HepG2 (cell line): ENCODE measurements at regions not wholly inside any gene's neighbourhood (a gene's known extent, or its start where the extent isn't known, plus 50 kb on each side); places are given as distances from the start of the nearest gene placed in this dataset.
A peak's percentile ranks its signal among the peaks of the same experiment; 100 is the strongest.

Source experiments
- ATAC-seq: fragments of 200-7000 bp; cut with Tn5 transposase; 3 replicates; pipeline ENCODE4 v1.9.1; 2020; ENCODE audit warnings: mild to moderate bottlenecking, moderate library complexity
- BruUV-seq: library from RNA; stranded (reverse); fragments of 400-500 nt; replicated peaks from 2 replicates; lab custom pipeline; 2021; lab: Mats Ljungman, UMichigan
- CTCF ChIA-PET: fragments of 300-600 bp; formaldehyde crosslinking; extraction: SDS; loops from one replicate; lab custom pipeline; 2021; ENCODE audit warnings: low total read pairs, inconsistent platforms, low intra/inter-chr PET ratio; lab: Yijun Ruan, JAX
- POLR2A ChIA-PET: fragments of 350-600 bp; sonication (Branson Sonifier 250); formaldehyde crosslinking; loops from one replicate; lab custom pipeline; 2020; ENCODE audit warnings: antibody characterized with exemption, inconsistent platforms; lab: Yijun Ruan, JAX
- DNase-seq: peaks from one replicate; pipeline ENCODE4 v3.0.0-alpha.2; 2015; ENCODE audit warnings: low spot score
- FAIRE-seq: peaks from 3 replicates; lab custom pipeline; 2011; peaks lifted over from hg19 to GRCh38; lab: Jason Lieb, UNC
- H2AFZ ChIP-seq: one replicate; pipeline ENCODE4 v1.6.1; 2011; ENCODE audit warnings: low read length, inconsistent platforms
- H3K27ac ChIP-seq: fragments of 300-600 bp; 3 replicates; pipeline ENCODE4 v1.8.0; 2011; ENCODE audit warnings: mixed run types, mild to moderate bottlenecking, mixed read lengths, low read length, inconsistent platforms; ENCODE audit not compliant: insufficient read depth; ENCODE audit errors: extremely low read length
- H3K27me3 ChIP-seq, 2 experiments: fragments of 200-600 bp in 1 of 2; 2 replicates in 1 of 2; 3 replicates in 1 of 2; pipeline versions ENCODE4 v1.6.0 to v1.8.0; 2011; ENCODE audit warnings: low read length in 2 of 2, mild to moderate bottlenecking in 2 of 2, moderate library complexity in 2 of 2, inconsistent platforms in 1 of 2; ENCODE audit not compliant: insufficient read depth in 2 of 2, control insufficient read depth in 1 of 2
- H3K36me3 ChIP-seq, 2 experiments: fragments of 200-600 bp in 1 of 2; replicated peaks in 1 of 2; 2 replicates in 1 of 2; 3 replicates in 1 of 2; pipeline versions ENCODE4 v1.5.1 to v1.8.0; 2011; ENCODE audit warnings: low read length in 2 of 2, inconsistent platforms in 1 of 2; ENCODE audit not compliant: insufficient read depth in 2 of 2, control insufficient read depth in 1 of 2
- H3K4me1 ChIP-seq: 2 replicates; pipeline ENCODE4 v1.5.1; 2012; ENCODE audit warnings: low read length, inconsistent platforms; ENCODE audit not compliant: insufficient read depth
- H3K4me2 ChIP-seq: 2 replicates; pipeline ENCODE4 v1.6.0; 2011; ENCODE audit warnings: low read depth, low read length, inconsistent platforms
- H3K4me3 ChIP-seq, 3 experiments: fragments of 200-600 bp in 1 of 3; sonication (generic), shearing (Covaris generic) in 1 of 3; replicated peaks in 1 of 3; 2 replicates each; pipeline ENCODE4 v1.5.1; 2011 to 2016; ENCODE audit warnings: low read length in 3 of 3, inconsistent platforms in 2 of 3, low read depth in 2 of 3, mild to moderate bottlenecking in 2 of 3, control low read depth in 1 of 3, mixed read lengths in 1 of 3; ENCODE audit not compliant: insufficient read depth in 1 of 3
- H3K79me2 ChIP-seq: one replicate; pipeline ENCODE4 v1.6.1; 2011; ENCODE audit warnings: low read length, inconsistent platforms; ENCODE audit not compliant: insufficient read depth
- H3K9ac ChIP-seq: 2 replicates; pipeline ENCODE4 v1.6.0; 2011; ENCODE audit warnings: mild to moderate bottlenecking, low read depth, low read length, inconsistent platforms; ENCODE audit not compliant: insufficient read depth
- H3K9me3 ChIP-seq: 2 replicates; pipeline ENCODE4 v1.5.1; 2012; ENCODE audit warnings: mild to moderate bottlenecking, low read length
- H4K20me1 ChIP-seq: 2 replicates; pipeline ENCODE4 v1.6.0; 2011; ENCODE audit warnings: inconsistent platforms, mild to moderate bottlenecking, low read length, moderate library complexity; ENCODE audit not compliant: insufficient read depth
- GLMP ChIP-seq: sonication (generic); formaldehyde crosslinking; IDR thresholded peaks from 2 replicates; pipeline ENCODE4 v1.9.0; 2021; ENCODE audit warnings: missing genetic modification reagents, mild to moderate bottlenecking, borderline replicate concordance
- SP2 ChIP-seq: sonication (generic); formaldehyde crosslinking; IDR thresholded peaks from 2 replicates; pipeline ENCODE4 v1.5.1; 2020; ENCODE audit warnings: mild to moderate bottlenecking, missing genetic modification reagents
- ZNF121 ChIP-seq: sonication (generic); formaldehyde crosslinking; IDR thresholded peaks from 2 replicates; pipeline ENCODE4 v1.5.0; 2020; ENCODE audit warnings: mild to moderate bottlenecking, missing genetic modification reagents
- ZNF460 ChIP-seq: sonication (generic); formaldehyde crosslinking; IDR thresholded peaks from 2 replicates; pipeline ENCODE4 v1.5.1; 2020; ENCODE audit warnings: missing genetic modification reagents, mild to moderate bottlenecking, borderline replicate concordance
- ZNF879 ChIP-seq: sonication (generic); formaldehyde crosslinking; IDR thresholded peaks from 2 replicates; pipeline ENCODE4 v1.8.1; 2023; ENCODE audit warnings: missing genetic modification reagents
- WGBS: methylation state at CpG from one replicate; pipeline ENCODE4 v1.1.6; 2017; ENCODE audit warnings: low lambda C conversion rate; 5-methylcytosine and 5-hydroxymethylcytosine counted together
- in situ Hi-C: cut with HindIII; loops from 2 replicates; pipeline ENCODE4 v1.10.0; 2017; ENCODE audit warnings: low pct_unique_long_range_greater_than_20kb; ENCODE audit not compliant: extremely low pct_ligation_motif_present
- intact Hi-C: fragments of 100-400 bp; cut with micrococcal nuclease; formaldehyde crosslinking; loops from one replicate; pipeline ENCODE4 v1.10.0; 2022; ENCODE audit not compliant: unreplicated experiment

- H2AFZ ChIP-seq: no peak overlapping the region
- H3K4me3 ChIP-seq: no peak overlapping the region
- no TSS peak for BruUV-seq
- DNase-seq (no peak), ATAC-seq (no peak), FAIRE-seq (no peak)
- H3K36me3 ChIP-seq: no peaks in the 10 kb centered on the region
- no peaks in the 10 kb centered on the region for H3K27me3 ChIP-seq
- peaks cover 81% of the 10 kb centered on the region for H3K4me1 ChIP-seq
- in situ Hi-C loops: no loop called here
- H3K9ac ChIP-seq: no peak overlapping the region
- H4K20me1 ChIP-seq: no peaks in the 10 kb centered on the region
- intact Hi-C loops: no loop called here
- H3K27ac ChIP-seq: peak overlapping the region; percentile 99
- H3K4me2 ChIP-seq: no peak overlapping the region
- CTCF ChIA-PET: no interaction called here
- H3K9me3 ChIP-seq: no peaks in the 10 kb centered on the region
- TF ChIP-seq SP2 (CRISPR knock-in tag): no peak
- TF ChIP-seq, all 625 proteins: peak for 0
- H3K79me2 ChIP-seq: no peaks in the 10 kb centered on the region
- 89% methylated on average over 1 of the region's 1 CpG for WGBS
- POLR2A ChIA-PET: interaction anchor here (0.7 kb wide), 1 partner anchor 167 kb away, joined by 9 read pairs; no protein-coding TSS in a partner anchor
Measured at GRCh38 chr15:31156226-31156625, 54.7 kb upstream of the TRPM1 start.

- Histone ChIP-seq H3K4me2 (peak overlapping the region; percentile 77; the same call in 1 of the 2 replicates), H3K36me3 (no peaks in the 10 kb centered on the region), H3K27ac (peak overlapping the region; percentile 99), H3K27me3 (no peaks in the 10 kb centered on the region), H2AFZ (no peak overlapping the region), H3K79me2 (no peaks in the 10 kb centered on the region), H3K9ac (peak overlapping the region; percentile 75), H3K9me3 (no peaks in the 10 kb centered on the region), H3K4me3 (peak overlapping the region in 1 of 3 experiments; percentile 35; a peak in 1 of 6 replicates), H3K4me1 (peaks cover 75% of the 10 kb centered on the region), H4K20me1 (no peaks in the 10 kb centered on the region)
- DNase-seq: no peak
- FAIRE-seq: no peak
- intact Hi-C loops (no loop called here), in situ Hi-C loops (no loop called here)
- ATAC-seq: no peak
- peak; percentile 58; the same call in 1 of the 2 replicates for TF ChIP-seq ZNF121 (CRISPR knock-in tag)
- no peak for TF ChIP-seq ZNF879 (CRISPR knock-in tag)
- peak; percentile 57; the same call in 1 of the 2 replicates for TF ChIP-seq ZNF460 (CRISPR knock-in tag)
- TF ChIP-seq GLMP (CRISPR knock-in tag): no peak
- ChIA-PET POLR2A (interaction anchor here (1.3 to 1.7 kb wide), 6 partner anchors 8 to 254 kb away, joined by 3 to 13 read pairs (median 6); partner anchors contain the start of genes FAN1 and MTMR10), CTCF (no interaction called here)
- WGBS: 94% methylated on average over 4 of the region's 4 CpGs
- BruUV-seq: no TSS peak
Measured at GRCh38 chr15:31156808-31157207, 55.3 kb upstream of the TRPM1 start.
